ENCODE measurements at regions not wholly inside any gene's neighbourhood (a gene's known extent, or its start where the extent isn't known, plus 50 kb on each side); places are given as distances from the start of the nearest gene placed in this dataset.

- WGBS, 2 donors: 50 to 65% methylated on average over 5 of the region's 5 CpGs
Observed at GRCh38 chr6:145263778-145264211, 471.5 kb downstream of the EPM2A start.

DNA sequence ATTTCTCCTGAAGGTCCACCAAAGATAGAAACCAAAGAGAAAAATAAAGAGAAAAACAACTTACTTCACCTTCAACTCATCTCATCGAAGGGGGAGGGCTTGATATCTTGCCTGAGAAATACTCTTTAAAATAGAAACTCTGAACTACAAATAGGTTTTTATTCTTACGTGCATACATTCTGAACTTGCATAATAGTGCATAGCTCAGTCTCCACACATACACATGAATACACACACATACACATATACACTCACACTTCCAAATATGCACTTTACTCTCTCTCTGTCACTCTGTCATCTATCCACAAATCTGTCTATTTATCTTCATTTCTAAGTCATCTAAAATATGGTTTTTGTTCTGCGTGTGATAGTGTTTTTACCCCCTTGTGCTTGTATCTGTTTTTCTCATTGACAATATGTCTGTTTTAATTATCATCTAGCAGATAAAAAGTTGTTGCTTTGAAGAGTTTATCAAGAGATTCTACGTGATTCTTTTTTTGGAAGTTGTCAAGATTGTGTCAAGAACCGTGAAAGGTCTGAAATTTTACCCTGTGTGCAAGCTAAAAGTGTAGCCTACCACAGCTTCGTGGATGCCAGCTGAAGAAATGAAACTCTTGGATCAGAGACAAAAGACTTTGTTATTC, 468.8 kb downstream of the EPM2A start:
- intact Hi-C loops (cut with DNase I; ENCODE audit: low total_unique reads): no loop called here
- H3K9me3 ChIP-seq: no peaks in the 10 kb centered on the region
- no peaks in the 10 kb centered on the region for H3K36me3 ChIP-seq (ENCODE audit: low read depth, missing control alignments)
- H3K27me3 ChIP-seq: no peaks in the 10 kb centered on the region
- no peak overlapping the region for H3K4me3 ChIP-seq
- no peak overlapping the region for H3K27ac ChIP-seq
- TF ChIP-seq POLR2A (IDR thresholded peaks at IDR 0.05) (no peak), CTCF (IDR thresholded peaks at IDR 0.05) (no peak)
- peaks cover 3% of the 10 kb centered on the region for H3K4me1 ChIP-seq
- no peak for DNase-seq
- 87 to 91% methylated on average over 6 of the region's 6 CpGs for WGBS, 2 donors

More at GRCh38 chr6:145263778-145264211, 471.5 kb downstream of the EPM2A start:
- no peaks in the 10 kb centered on the region for H3K9me3 ChIP-seq
- no peak for DNase-seq
- intact Hi-C loops (cut with DNase I; ENCODE audit: low total_unique reads): no loop called here
- H3K4me3 ChIP-seq: no peak overlapping the region
- H3K36me3 ChIP-seq (ENCODE audit: low read depth, missing control alignments): no peaks in the 10 kb centered on the region
- no peaks in the 10 kb centered on the region for H3K4me1 ChIP-seq
- no peak overlapping the region for H3K27ac ChIP-seq
- no peak for TF ChIP-seq POLR2A (IDR thresholded peaks at IDR 0.05)
- TF ChIP-seq CTCF (IDR thresholded peaks at IDR 0.05): no peak
- no peaks in the 10 kb centered on the region for H3K27me3 ChIP-seq

GRCh38 chr6:145267076-145267867, 468.0 kb downstream of the EPM2A start:
- no peak for TF ChIP-seq POLR2A (IDR thresholded peaks at IDR 0.05)
- TF ChIP-seq CTCF (IDR thresholded peaks at IDR 0.05): no peak
- WGBS, 2 donors: 74 to 92% methylated on average over 5 of the region's 5 CpGs
- Histone ChIP-seq H3K36me3 (ENCODE audit: low read depth, missing control alignments) (no peaks in the 10 kb centered on the region), H3K4me1 (peaks cover 3% of the 10 kb centered on the region), H3K4me3 (no peak overlapping the region), H3K27ac (no peak overlapping the region), H3K9me3 (no peaks in the 10 kb centered on the region), H3K27me3 (no peaks in the 10 kb centered on the region)
- intact Hi-C loops (cut with DNase I; ENCODE audit: low total_unique reads): no loop called here
- no peak for DNase-seq

- Histone ChIP-seq H3K36me3 (ENCODE audit: low read depth, missing control alignments) (no peaks in the 10 kb centered on the region), H3K27ac (no peak overlapping the region), H3K9me3 (no peaks in the 10 kb centered on the region), H3K4me3 (no peak overlapping the region), H3K27me3 (no peaks in the 10 kb centered on the region), H3K4me1 (peaks cover 3% of the 10 kb centered on the region)
- DNase-seq: no peak
- intact Hi-C loops (cut with DNase I; ENCODE audit: low total_unique reads): no loop called here
- TF ChIP-seq CTCF (IDR thresholded peaks at IDR 0.05) (no peak), POLR2A (IDR thresholded peaks at IDR 0.05) (no peak)
- 51 to 59% methylated on average over 2 of the region's 2 CpGs for WGBS, 2 donors
Observed at GRCh38 chr6:145270464-145270863, 464.9 kb downstream of the EPM2A start.
